MCF 10A (cell line): ENCODE measurements at regions not wholly inside any gene's neighbourhood (a gene's known extent, or its start where the extent isn't known, plus 50 kb on each side); places are given as distances from the start of the nearest gene placed in this dataset.

Experiments used
- BruUV-seq: library from RNA; stranded (reverse); fragments of 400-500 nt; replicated peaks from 2 replicates; lab custom pipeline; 2021; lab: Mats Ljungman, UMichigan
- CTCF ChIA-PET: fragments of 300-600 bp; sonication (Branson Sonifier 250); formaldehyde crosslinking; extraction: SDS; loops from one replicate; lab custom pipeline; 2021; ENCODE audit warnings: antibody characterized with exemption, inconsistent platforms; lab: Yijun Ruan, JAX
- POLR2A ChIA-PET: fragments of 300-600, 350-650 bp; sonication (Branson Sonifier 250); formaldehyde crosslinking; extraction: SDS; loops from one replicate; lab custom pipeline; 2020; ENCODE audit warnings: antibody characterized with exemption, inconsistent platforms; lab: Yijun Ruan, JAX
- DNase-seq: peaks from one replicate; pipeline ENCODE4 v3.0.0-alpha.2; 2018; ENCODE audit not compliant: unreplicated experiment
- H3K27ac Mint-ChIP-seq: one replicate; pipeline ENCODE4 v1.8.0; 2022; ENCODE audit warnings: mild to moderate bottlenecking, low read depth, mixed read lengths; ENCODE audit not compliant: unreplicated experiment
- H3K27me3 Mint-ChIP-seq: one replicate; pipeline ENCODE4 v1.8.0; 2022; ENCODE audit warnings: mixed read lengths; ENCODE audit not compliant: insufficient read depth, unreplicated experiment
- H3K36me3 Mint-ChIP-seq: one replicate; pipeline ENCODE4 v1.8.0; 2022; ENCODE audit warnings: mild to moderate bottlenecking, moderate library complexity, mixed read lengths; ENCODE audit not compliant: insufficient read depth, unreplicated experiment
- H3K4me1 Mint-ChIP-seq: one replicate; pipeline ENCODE4 v1.8.0; 2022; ENCODE audit warnings: mixed read lengths; ENCODE audit not compliant: insufficient read depth, unreplicated experiment
- H3K4me3 Mint-ChIP-seq: one replicate; pipeline ENCODE4 v1.8.0; 2022; ENCODE audit warnings: mild to moderate bottlenecking, moderate library complexity, mixed read lengths; ENCODE audit not compliant: unreplicated experiment
- H3K9me3 Mint-ChIP-seq: one replicate; pipeline ENCODE4 v1.8.0; 2022; ENCODE audit warnings: mixed read lengths; ENCODE audit not compliant: unreplicated experiment
- intact Hi-C: fragments of 100-400 bp; cut with micrococcal nuclease; formaldehyde crosslinking; loops from 2 replicates; pipeline ENCODE4 v1.14.1; 2022
- TF ChIP-seq, protein P1 (sequence below): fragments of 200-600 bp; IDR thresholded peaks from one replicate; pipeline ENCODE4 v1.8.0; 2022; ENCODE audit warnings: antibody characterized with exemption, mild to moderate bottlenecking; ENCODE audit not compliant: unreplicated experiment

DNA sequence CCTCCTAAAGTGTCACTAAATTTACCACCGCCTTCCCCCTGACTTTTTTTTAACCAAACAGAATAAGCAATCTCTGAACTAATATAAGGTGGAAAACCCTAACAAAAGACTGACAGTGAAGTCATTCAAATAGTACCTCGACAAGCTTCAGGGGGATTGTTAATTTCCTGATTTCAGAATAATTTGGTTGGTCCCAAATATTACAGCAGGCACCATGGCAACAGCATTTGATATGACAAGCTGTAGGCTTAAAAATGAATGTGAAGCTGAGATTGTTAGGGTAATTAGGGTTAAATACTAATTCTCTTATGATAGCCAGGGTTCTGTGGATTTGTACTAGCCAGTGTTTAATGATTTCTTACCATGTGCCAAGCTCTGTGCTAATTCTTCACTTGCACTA lies 63.5 kb upstream of the GOLGA8B start:
- BruUV-seq: no TSS peak

DNA sequence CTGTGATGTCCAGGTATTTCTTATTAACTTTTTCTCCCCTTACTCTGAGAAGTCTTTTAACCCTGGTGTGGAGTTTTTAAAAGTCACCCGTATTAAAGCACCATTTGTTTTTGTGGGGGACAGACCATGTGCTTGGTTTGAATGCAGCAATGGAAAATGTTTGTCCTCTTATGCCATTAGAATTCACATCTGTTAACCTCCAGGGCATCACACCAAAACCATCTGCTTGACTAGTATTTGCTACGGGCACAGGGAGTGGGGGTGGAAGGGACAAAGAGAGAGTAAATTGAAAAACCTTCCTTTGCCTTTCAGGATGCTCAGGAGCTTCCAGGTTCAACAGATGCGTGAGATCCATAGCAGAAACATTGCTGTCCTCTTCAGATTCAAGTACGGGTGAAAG lies 61.4 kb upstream of the GOLGA8B start:
- TF ChIP-seq, protein P1, sequence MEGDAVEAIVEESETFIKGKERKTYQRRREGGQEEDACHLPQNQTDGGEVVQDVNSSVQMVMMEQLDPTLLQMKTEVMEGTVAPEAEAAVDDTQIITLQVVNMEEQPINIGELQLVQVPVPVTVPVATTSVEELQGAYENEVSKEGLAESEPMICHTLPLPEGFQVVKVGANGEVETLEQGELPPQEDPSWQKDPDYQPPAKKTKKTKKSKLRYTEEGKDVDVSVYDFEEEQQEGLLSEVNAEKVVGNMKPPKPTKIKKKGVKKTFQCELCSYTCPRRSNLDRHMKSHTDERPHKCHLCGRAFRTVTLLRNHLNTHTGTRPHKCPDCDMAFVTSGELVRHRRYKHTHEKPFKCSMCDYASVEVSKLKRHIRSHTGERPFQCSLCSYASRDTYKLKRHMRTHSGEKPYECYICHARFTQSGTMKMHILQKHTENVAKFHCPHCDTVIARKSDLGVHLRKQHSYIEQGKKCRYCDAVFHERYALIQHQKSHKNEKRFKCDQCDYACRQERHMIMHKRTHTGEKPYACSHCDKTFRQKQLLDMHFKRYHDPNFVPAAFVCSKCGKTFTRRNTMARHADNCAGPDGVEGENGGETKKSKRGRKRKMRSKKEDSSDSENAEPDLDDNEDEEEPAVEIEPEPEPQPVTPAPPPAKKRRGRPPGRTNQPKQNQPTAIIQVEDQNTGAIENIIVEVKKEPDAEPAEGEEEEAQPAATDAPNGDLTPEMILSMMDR: no peak
- no peaks in the 10 kb centered on the region for H3K4me1 Mint-ChIP-seq
- H3K9me3 Mint-ChIP-seq: no peaks in the 10 kb centered on the region
- H3K27me3 Mint-ChIP-seq: no peaks in the 10 kb centered on the region
- no peaks in the 10 kb centered on the region for H3K36me3 Mint-ChIP-seq
- ChIA-PET POLR2A (no interaction called here), CTCF (no interaction called here)
- DNase-seq: no peak
- intact Hi-C loops: no loop called here
- BruUV-seq: no TSS peak
- no peak overlapping the region for H3K4me3 Mint-ChIP-seq
- no peak overlapping the region for H3K27ac Mint-ChIP-seq

More for the DNA sequence above, 63.5 kb upstream of the GOLGA8B start:
- ChIA-PET POLR2A (no interaction called here), CTCF (interaction anchor here (1.2 to 2.0 kb wide), 2 partner anchors 24 to 31 kb away, joined by 3 to 5 read pairs; no protein-coding TSS in a partner anchor)
- no peak overlapping the region for H3K4me3 Mint-ChIP-seq
- H3K36me3 Mint-ChIP-seq: no peaks in the 10 kb centered on the region
- no peak overlapping the region for H3K27ac Mint-ChIP-seq
- H3K9me3 Mint-ChIP-seq: no peaks in the 10 kb centered on the region
- no peaks in the 10 kb centered on the region for H3K27me3 Mint-ChIP-seq
- H3K4me1 Mint-ChIP-seq: no peaks in the 10 kb centered on the region
- TF ChIP-seq, protein P1: no peak
- DNase-seq: no peak
- intact Hi-C loops: no loop called here

DNA sequence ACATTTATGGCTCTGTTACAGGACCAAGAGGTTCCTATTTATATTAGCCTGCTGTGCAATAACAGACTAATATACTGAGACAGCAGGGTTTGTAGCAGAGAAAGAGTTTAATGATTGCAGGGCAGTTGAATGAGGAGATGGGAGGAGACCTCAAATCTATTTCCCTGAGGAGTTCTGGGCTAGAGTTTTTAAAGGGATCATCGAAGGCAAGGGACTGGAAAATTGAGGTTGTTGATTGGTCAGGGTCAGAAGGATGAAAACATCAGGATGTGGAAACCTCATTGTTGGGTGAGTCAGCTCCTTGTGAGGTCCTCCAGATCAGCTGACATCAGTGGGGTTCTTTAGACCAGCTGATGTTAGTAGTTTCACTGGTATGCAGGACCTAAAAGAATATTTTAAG lies 60.6 kb upstream of the GOLGA8B start:
- Mint-ChIP-seq H3K4me1 (no peaks in the 10 kb centered on the region), H3K9me3 (no peaks in the 10 kb centered on the region), H3K27me3 (no peaks in the 10 kb centered on the region), H3K4me3 (no peak overlapping the region), H3K36me3 (no peaks in the 10 kb centered on the region), H3K27ac (no peak overlapping the region)
- TF ChIP-seq, protein P1: no peak
- intact Hi-C loops: no loop called here
- CTCF ChIA-PET: no interaction called here
- POLR2A ChIA-PET: no interaction called here
- no TSS peak for BruUV-seq
- peak; percentile 38 for DNase-seq

DNA sequence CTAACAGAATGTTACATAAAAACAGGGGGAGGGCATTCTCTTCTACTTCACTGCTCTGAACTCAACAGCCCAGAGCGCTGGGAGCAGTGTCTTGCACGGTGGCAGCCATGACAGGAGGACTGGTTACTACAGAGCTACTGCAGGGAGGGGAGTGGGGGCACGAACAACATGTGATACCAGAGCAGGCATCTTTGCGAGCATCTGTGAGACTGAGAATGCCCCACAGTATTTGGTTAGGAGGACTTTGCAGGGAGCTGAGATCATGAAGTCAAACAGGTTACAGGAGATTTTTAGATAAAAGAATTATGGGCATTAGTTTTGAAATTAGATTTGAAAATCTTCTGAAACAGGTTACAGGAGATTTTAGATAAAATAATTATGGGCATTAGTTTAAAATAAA lies 58.8 kb upstream of the GOLGA8B start:
- Mint-ChIP-seq H3K4me1 (no peaks in the 10 kb centered on the region), H3K27me3 (no peaks in the 10 kb centered on the region), H3K27ac (no peak overlapping the region), H3K36me3 (no peaks in the 10 kb centered on the region), H3K4me3 (no peak overlapping the region), H3K9me3 (no peaks in the 10 kb centered on the region)
- BruUV-seq: no TSS peak
- POLR2A ChIA-PET: no interaction called here
- TF ChIP-seq, protein P1: no peak
- DNase-seq: no peak
- intact Hi-C loops: no loop called here
- CTCF ChIA-PET: no interaction called here
